HCEC 1CT (cell line): ENCODE measurements at regions not wholly inside any gene's neighbourhood (a gene's known extent, or its start where the extent isn't known, plus 50 kb on each side); places are given as distances from the start of the nearest gene placed in this dataset.

Source experiments
- DNase-seq: peaks from one replicate; pipeline ENCODE4 v3.0.0-alpha.2; 2017

GRCh38 chr2:58557176-58557575, 316.1 kb upstream of the FANCL start:
- no peak for DNase-seq

- no peak for DNase-seq
Measured at GRCh38 chr2:58553937-58554336, 312.8 kb upstream of the FANCL start.

GRCh38 chr2:58553522-58553921, 312.4 kb upstream of the FANCL start:
- no peak for DNase-seq

GRCh38 chr2:58545300-58546280, 304.5 kb upstream of the FANCL start:
- DNase-seq = no peak

- no peak for DNase-seq
Measured at GRCh38 chr2:58543442-58543841, 302.3 kb upstream of the FANCL start.

GRCh38 chr2:58541511-58541910, 300.4 kb upstream of the FANCL start:
- DNase-seq = no peak

- DNase-seq = no peak
Measured at GRCh38 chr2:58540681-58541080, 299.6 kb upstream of the FANCL start.

GRCh38 chr2:58539973-58540372, 298.8 kb upstream of the FANCL start:
- DNase-seq = no peak

GRCh38 chr2:58535990-58536389, 294.9 kb upstream of the FANCL start:
- DNase-seq = no peak

- DNase-seq = no peak
Measured at GRCh38 chr2:58535182-58535581, 294.1 kb upstream of the FANCL start.

GRCh38 chr2:58533376-58533775, 292.3 kb upstream of the FANCL start:
- no peak for DNase-seq

GRCh38 chr2:58532641-58533040, 291.5 kb upstream of the FANCL start:
- DNase-seq = no peak

- DNase-seq = no peak
Measured at GRCh38 chr2:58527647-58528046, 286.5 kb upstream of the FANCL start.

- peak; percentile 22 for DNase-seq
Measured at GRCh38 chr2:58521803-58522554, 280.9 kb upstream of the FANCL start.

GRCh38 chr2:58520903-58521302, 279.8 kb upstream of the FANCL start:
- DNase-seq = no peak

- DNase-seq = no peak
Measured at GRCh38 chr2:58517881-58518280, 276.8 kb upstream of the FANCL start.

- DNase-seq = no peak
Measured at GRCh38 chr2:58516695-58517094, 275.6 kb upstream of the FANCL start.

- peak; percentile 17 for DNase-seq
Measured at GRCh38 chr2:58515827-58516573, 274.9 kb upstream of the FANCL start.

GRCh38 chr2:58514252-58514651, 273.1 kb upstream of the FANCL start:
- no peak for DNase-seq

GRCh38 chr2:58512878-58513277, 271.8 kb upstream of the FANCL start:
- no peak for DNase-seq

GRCh38 chr2:58508006-58508405, 266.9 kb upstream of the FANCL start:
- no peak for DNase-seq

GRCh38 chr2:58503918-58504317, 262.8 kb upstream of the FANCL start:
- no peak for DNase-seq

GRCh38 chr2:58502931-58503330, 261.8 kb upstream of the FANCL start:
- no peak for DNase-seq
